ENCODE measurements at regions not wholly inside any gene's neighbourhood (a gene's known extent, or its start where the extent isn't known, plus 50 kb on each side); places are given as distances from the start of the nearest gene placed in this dataset.

DNA sequence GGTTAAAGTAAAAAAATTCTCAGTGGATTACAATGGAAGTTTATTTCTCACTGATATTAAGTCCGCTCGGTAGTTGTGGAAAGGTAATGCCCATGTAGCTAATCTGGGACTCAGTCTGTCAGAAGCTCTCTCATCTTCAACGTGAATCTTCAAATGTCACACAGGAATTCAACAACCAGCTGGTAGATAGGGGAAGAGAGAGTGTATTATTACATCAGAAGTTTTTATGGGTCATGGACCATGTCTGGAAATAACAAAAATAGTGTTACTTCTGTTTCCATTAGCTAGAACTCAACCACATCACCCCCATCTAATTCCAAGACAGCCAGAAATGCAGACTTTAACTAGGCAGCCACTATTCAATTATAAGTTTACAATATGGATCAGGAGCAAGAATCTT, 506.1 kb upstream of the HTR2C start:
- TF ChIP-seq CTCF (conservative IDR thresholded peaks at IDR 0.05; ENCODE audit: low read depth, low read length) (no peak), EZH2 (IDR thresholded peaks at IDR 0.05; ENCODE audit: low read length, unreplicated experiment) (no peak), EZH2phosphoT487 (IDR thresholded peaks at IDR 0.05; ENCODE audit: borderline replicate concordance, low read length) (no peak)
